Mucosa of stomach (tissue), 1 donor: ENCODE measurements at regions not wholly inside any gene's neighbourhood (a gene's known extent, or its start where the extent isn't known, plus 50 kb on each side); places are given as distances from the start of the nearest gene placed in this dataset.

Experiments used
- H3K27me3 ChIP-seq: one replicate; pipeline ENCODE4 v1.7.0; 2013; ENCODE audit warnings: mild to moderate bottlenecking, low read length; ENCODE audit not compliant: control insufficient read depth, insufficient read depth
- H3K36me3 ChIP-seq: one replicate; pipeline ENCODE4 v1.7.0; 2013; ENCODE audit warnings: low read length; ENCODE audit not compliant: control insufficient read depth, insufficient read depth
- H3K4me1 ChIP-seq: one replicate; pipeline ENCODE4 v1.7.0; 2013; ENCODE audit warnings: mild to moderate bottlenecking, low read length; ENCODE audit not compliant: control insufficient read depth, insufficient read depth
- H3K4me3 ChIP-seq: one replicate; pipeline ENCODE4 v1.7.0; 2013; ENCODE audit warnings: low read length
- H3K9ac ChIP-seq: one replicate; pipeline ENCODE4 v1.7.0; 2013; ENCODE audit warnings: mild to moderate bottlenecking, low read length, moderate library complexity
- H3K9me3 ChIP-seq: one replicate; pipeline ENCODE4 v1.7.0; 2013; ENCODE audit warnings: mild to moderate bottlenecking, low read length, moderate library complexity; ENCODE audit not compliant: control insufficient read depth
- donor health status: Pancreatic carcinoma.

DNA sequence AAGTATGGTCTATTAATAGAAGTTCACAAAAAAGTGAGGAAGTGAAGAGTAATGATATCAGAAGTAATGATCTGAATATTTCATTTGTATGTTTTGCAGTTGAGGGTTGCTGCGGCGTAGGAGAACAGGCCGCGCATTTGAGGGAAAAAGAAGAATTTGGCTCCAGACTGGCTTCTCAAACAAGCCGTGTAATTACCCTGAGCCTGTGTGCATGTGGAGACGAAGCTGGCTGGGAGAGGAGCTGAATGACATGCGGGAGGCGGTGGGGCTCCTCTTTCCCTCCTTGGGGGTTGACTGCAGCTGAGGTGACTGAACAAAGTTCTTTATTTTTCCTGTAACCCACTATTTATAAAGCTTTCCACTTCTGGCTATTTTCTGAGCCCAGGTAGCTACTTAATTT lies 115.5 kb upstream of the AFDN start:
- H3K36me3 ChIP-seq: no peaks in the 10 kb centered on the region
- H3K27me3 ChIP-seq: peaks cover 13% of the 10 kb centered on the region
- H3K9ac ChIP-seq: no peak overlapping the region
- H3K4me3 ChIP-seq: no peak overlapping the region
- no peaks in the 10 kb centered on the region for H3K9me3 ChIP-seq
- peaks cover 20% of the 10 kb centered on the region for H3K4me1 ChIP-seq

DNA sequence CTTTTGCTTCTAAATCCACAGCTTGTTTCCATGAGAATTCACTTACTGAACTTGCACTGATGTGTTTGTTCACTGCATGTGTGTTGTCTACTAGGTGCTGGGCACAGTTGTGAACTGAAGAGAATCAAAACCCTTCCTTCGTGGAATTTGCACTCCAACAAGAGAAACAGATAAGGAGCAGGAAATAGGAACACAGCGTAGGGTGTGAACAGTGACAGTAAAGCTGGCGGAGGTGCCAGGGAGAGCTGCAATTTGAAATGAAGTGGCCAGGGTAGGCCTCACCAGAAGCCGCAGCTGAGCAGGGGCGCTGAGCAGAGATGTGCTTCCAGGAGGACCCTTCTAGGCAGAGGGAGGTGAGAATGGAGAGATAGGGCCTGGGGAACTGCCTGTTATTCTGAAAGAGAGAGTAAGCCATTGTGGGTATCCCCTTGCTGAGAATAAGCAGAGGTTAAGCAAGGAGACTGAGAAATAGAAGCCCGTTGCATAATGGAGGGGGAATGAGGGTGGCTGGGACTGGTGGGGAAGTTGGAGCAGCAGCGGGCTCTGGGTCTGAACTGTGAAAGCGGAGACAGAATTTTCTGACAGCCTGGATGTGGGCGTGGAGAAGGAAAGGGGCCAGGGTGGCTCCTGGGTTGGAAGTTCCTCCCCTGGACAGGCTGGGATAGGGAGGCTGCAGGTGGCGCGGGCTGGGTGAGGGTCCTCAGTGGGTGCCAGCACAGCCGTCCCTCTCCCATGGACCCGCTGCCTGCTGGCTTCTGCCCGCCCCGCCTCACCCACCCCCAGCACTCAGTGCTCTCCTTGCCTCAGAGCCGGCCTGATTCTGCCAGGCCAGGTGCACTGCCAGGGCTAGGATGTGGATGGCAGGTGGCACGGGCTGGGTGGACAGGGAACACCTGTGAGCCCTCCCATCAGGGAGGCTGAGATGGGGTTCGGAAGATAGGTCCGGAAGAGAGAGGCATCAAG lies 114.7 kb upstream of the AFDN start:
- H3K4me3 ChIP-seq: no peak overlapping the region
- H3K4me1 ChIP-seq: peaks cover 20% of the 10 kb centered on the region
- no peaks in the 10 kb centered on the region for H3K36me3 ChIP-seq
- peaks cover 10% of the 10 kb centered on the region for H3K27me3 ChIP-seq
- H3K9me3 ChIP-seq: no peaks in the 10 kb centered on the region
- H3K9ac ChIP-seq: peak overlapping the region; percentile 20

DNA sequence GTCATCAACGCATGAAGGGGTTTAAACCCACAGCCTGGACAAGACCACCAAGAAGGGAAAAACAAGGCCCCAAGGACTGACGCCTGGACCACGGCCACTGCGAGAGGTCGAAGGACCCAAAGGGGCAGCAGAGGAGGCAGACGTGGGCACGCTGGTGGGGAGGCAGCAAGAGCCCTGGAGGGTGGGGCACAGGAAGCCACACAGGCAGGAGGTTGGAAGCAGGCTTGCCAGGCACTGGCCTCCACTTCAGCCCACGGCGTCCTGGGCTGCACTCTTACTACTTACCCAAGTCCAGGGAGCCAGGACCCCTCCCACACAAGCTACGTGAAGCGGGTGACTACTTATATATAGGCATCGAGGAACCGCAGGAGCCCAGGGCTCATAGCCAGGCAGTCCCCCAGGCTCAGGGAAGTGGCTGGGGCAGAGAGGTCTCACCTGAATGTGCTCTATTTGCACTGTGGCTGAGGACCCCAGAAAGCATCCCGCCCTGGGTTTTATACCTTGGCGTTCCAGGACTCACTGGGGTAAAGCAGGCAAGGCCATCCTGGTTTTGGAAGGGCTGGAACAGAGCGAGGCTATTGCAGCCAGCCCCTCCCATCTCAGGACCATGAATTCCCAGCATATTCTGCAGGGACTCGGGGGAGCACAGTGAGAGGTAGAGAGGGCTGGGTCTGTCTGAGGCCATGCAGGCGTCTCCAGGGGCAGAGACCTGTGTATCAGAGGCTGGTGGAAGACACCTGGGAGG lies 113.8 kb upstream of the AFDN start:
- Histone ChIP-seq H3K27me3 (peaks cover 6% of the 10 kb centered on the region), H3K9me3 (no peaks in the 10 kb centered on the region), H3K4me3 (no peak overlapping the region), H3K9ac (no peak overlapping the region), H3K36me3 (no peaks in the 10 kb centered on the region), H3K4me1 (peaks cover 20% of the 10 kb centered on the region)

- Histone ChIP-seq H3K27me3 (peaks cover 5% of the 10 kb centered on the region), H3K9me3 (no peaks in the 10 kb centered on the region), H3K4me3 (no peak overlapping the region), H3K4me1 (peaks cover 20% of the 10 kb centered on the region), H3K9ac (no peak overlapping the region), H3K36me3 (no peaks in the 10 kb centered on the region)
Observed at GRCh38 chr6:167714152-167714551, 112.6 kb upstream of the AFDN start.

DNA sequence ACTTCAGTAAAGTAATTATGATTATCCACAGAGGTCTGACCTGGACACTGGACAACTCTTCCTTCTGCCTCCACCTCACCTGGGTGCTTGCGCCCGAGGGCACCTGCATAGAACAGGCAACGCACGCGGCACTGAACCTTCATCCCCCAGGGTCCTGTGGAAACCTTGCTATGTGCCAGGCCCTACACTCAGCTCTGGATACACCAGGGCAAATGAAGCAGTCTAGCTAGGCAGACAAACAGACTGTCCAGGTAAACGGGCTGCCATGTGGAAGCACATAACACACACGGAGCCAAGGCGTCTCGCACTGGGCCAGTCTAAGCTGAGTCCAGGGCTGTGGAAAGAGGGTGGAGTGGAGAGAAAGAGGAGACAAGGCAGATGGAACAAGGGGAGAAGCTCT lies 109.3 kb upstream of the AFDN start:
- no peaks in the 10 kb centered on the region for H3K36me3 ChIP-seq
- peaks cover 5% of the 10 kb centered on the region for H3K4me1 ChIP-seq
- H3K27me3 ChIP-seq: peaks cover 9% of the 10 kb centered on the region
- no peak overlapping the region for H3K9ac ChIP-seq
- no peak overlapping the region for H3K4me3 ChIP-seq
- H3K9me3 ChIP-seq: no peaks in the 10 kb centered on the region

- Histone ChIP-seq H3K4me1 (peaks cover 1% of the 10 kb centered on the region), H3K9ac (no peak overlapping the region), H3K36me3 (no peaks in the 10 kb centered on the region), H3K9me3 (no peaks in the 10 kb centered on the region), H3K4me3 (no peak overlapping the region), H3K27me3 (peaks cover 8% of the 10 kb centered on the region)
Observed at GRCh38 chr6:167717867-167718266, 108.8 kb upstream of the AFDN start.

DNA sequence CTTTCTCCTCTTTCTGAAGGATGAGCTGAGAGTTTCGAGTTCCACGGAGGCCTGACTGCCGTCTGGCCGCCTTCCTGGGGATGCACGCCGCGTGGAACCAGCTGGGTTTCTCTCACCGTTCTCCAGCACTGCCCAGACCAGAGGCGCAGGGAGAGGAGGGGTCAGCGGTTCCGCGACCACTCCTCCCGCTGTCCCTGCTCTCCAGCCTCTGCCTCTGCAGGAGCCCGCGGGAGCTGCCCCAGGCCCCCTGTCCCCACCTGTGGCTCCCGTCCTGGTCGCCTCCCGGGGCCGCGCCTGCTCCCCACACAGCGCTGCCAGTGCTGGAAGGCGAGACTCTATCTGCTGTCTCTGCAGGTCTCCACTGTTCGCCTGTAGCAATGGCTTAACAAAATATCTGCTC lies 106.8 kb upstream of the AFDN start:
- no peaks in the 10 kb centered on the region for H3K36me3 ChIP-seq
- H3K9me3 ChIP-seq: no peaks in the 10 kb centered on the region
- H3K27me3 ChIP-seq: peaks cover 3% of the 10 kb centered on the region
- no peak overlapping the region for H3K4me3 ChIP-seq
- H3K9ac ChIP-seq: no peak overlapping the region
- H3K4me1 ChIP-seq: no peaks in the 10 kb centered on the region

GRCh38 chr6:167720456-167721285 lies 106.0 kb upstream of the AFDN start:
- no peak overlapping the region for H3K9ac ChIP-seq
- no peaks in the 10 kb centered on the region for H3K36me3 ChIP-seq
- no peaks in the 10 kb centered on the region for H3K4me1 ChIP-seq
- no peak overlapping the region for H3K4me3 ChIP-seq
- no peaks in the 10 kb centered on the region for H3K9me3 ChIP-seq
- H3K27me3 ChIP-seq: peaks cover 3% of the 10 kb centered on the region

GRCh38 chr6:167721291-167721690 lies 105.4 kb upstream of the AFDN start:
- H3K9ac ChIP-seq: no peak overlapping the region
- no peaks in the 10 kb centered on the region for H3K9me3 ChIP-seq

GRCh38 chr6:167722634-167723309 lies 103.9 kb upstream of the AFDN start:
- Histone ChIP-seq H3K36me3 (no peaks in the 10 kb centered on the region), H3K4me3 (no peak overlapping the region), H3K9me3 (no peaks in the 10 kb centered on the region), H3K9ac (no peak overlapping the region), H3K27me3 (peaks cover 3% of the 10 kb centered on the region), H3K4me1 (no peaks in the 10 kb centered on the region)

More at GRCh38 chr6:167721291-167721690, 105.4 kb upstream of the AFDN start:
- Histone ChIP-seq H3K36me3 (no peaks in the 10 kb centered on the region), H3K27me3 (peaks cover 3% of the 10 kb centered on the region), H3K4me3 (no peak overlapping the region), H3K4me1 (no peaks in the 10 kb centered on the region)

- Histone ChIP-seq H3K4me3 (no peak overlapping the region), H3K27me3 (no peaks in the 10 kb centered on the region), H3K9ac (no peak overlapping the region), H3K9me3 (no peaks in the 10 kb centered on the region), H3K36me3 (no peaks in the 10 kb centered on the region), H3K4me1 (no peaks in the 10 kb centered on the region)
Observed at GRCh38 chr6:167726043-167726621, 100.6 kb upstream of the AFDN start.
